HCT116 (cell line): ENCODE measurements at regions not wholly inside any gene's neighbourhood (a gene's known extent, or its start where the extent isn't known, plus 50 kb on each side); places are given as distances from the start of the nearest gene placed in this dataset.

Experiments
- ATAC-seq: fragments of 200-7000 bp; cut with Tn5 transposase; 2 replicates; pipeline ENCODE4 v1.9.1; 2020; ENCODE audit warnings: mild to moderate bottlenecking, moderate library complexity
- BruUV-seq: library from RNA; stranded (reverse); fragments of 400-500 nt; replicated peaks from 2 replicates; lab custom pipeline; 2021; lab: Mats Ljungman, UMichigan
- CTCF ChIA-PET: fragments of 300-600 bp; sonication (Branson Sonifier 250); formaldehyde crosslinking; loops from one replicate; lab custom pipeline; 2021; ENCODE audit warnings: antibody characterized with exemption; lab: Charles Lee
- POLR2A ChIA-PET: fragments of 300-600, 350-600 bp; sonication (Branson Sonifier 250); formaldehyde crosslinking; loops from one replicate; lab custom pipeline; 2021; ENCODE audit warnings: antibody characterized with exemption; lab: Charles Lee
- RAD21 ChIA-PET, 2 experiments: fragments of 300-600 bp; sonication (Branson Sonifier 250); formaldehyde crosslinking; loops; one replicate each; lab custom pipeline; 2023; ENCODE audit warnings: low total read pairs in 2 of 2; ENCODE audit not compliant: uncharacterized antibody in 2 of 2, unreplicated experiment in 2 of 2, low non-redundant PET in 1 of 2; lab: Charles Lee
- DNase-seq: peaks from one replicate; pipeline ENCODE4 v3.0.0-alpha.2; 2010; ENCODE audit warnings: low read depth, low spot score
- H2AFZ ChIP-seq: fragments of 200-600 bp; shearing (Covaris generic), sonication (generic); 2 replicates; pipeline ENCODE4 v1.6.1; 2017; ENCODE audit warnings: low read depth, mixed run types, mixed read lengths, antibody characterized with exemption, low read length; ENCODE audit not compliant: poor library complexity, severe bottlenecking
- H3K27ac ChIP-seq: 2 replicates; pipeline ENCODE4 v1.5.1; 2012; ENCODE audit warnings: low read depth, low read length
- H3K27me3 ChIP-seq: fragments of 200-600 bp; sonication (generic); 2 replicates; pipeline ENCODE4 v1.6.1; 2016; ENCODE audit warnings: mixed run types, low read length, mixed read lengths; ENCODE audit not compliant: insufficient read depth
- H3K36me3 ChIP-seq, 2 experiments: fragments of 200-500 bp in 1 of 2; fragments of 200-600 bp in 1 of 2; sonication (Bioruptor generic) in 1 of 2; sonication (generic) in 1 of 2; 2 replicates each; pipeline versions ENCODE4 v1.5.1 to v1.6.1; 2014 to 2016; ENCODE audit warnings: low read length in 2 of 2, inconsistent platforms in 1 of 2, mixed read lengths in 1 of 2, mixed run types in 1 of 2; ENCODE audit not compliant: insufficient read depth in 2 of 2, control insufficient read depth in 1 of 2
- H3K4me1 ChIP-seq, 2 experiments: fragments of 200-600 bp in 1 of 2; sonication (generic) in 1 of 2; 2 replicates each; pipeline versions ENCODE4 v1.5.1 to v1.6.1; 2012 to 2017; ENCODE audit warnings: low read length in 2 of 2, inconsistent platforms in 1 of 2, mild to moderate bottlenecking in 1 of 2, mixed read lengths in 1 of 2, mixed run types in 1 of 2, moderate library complexity in 1 of 2; ENCODE audit not compliant: insufficient read depth in 2 of 2, control insufficient read depth in 1 of 2
- H3K4me2 ChIP-seq: fragments of 200-600 bp; sonication (generic); 2 replicates; pipeline ENCODE4 v1.6.1; 2017; ENCODE audit warnings: mixed run types, low read length, mixed read lengths
- H3K4me3 ChIP-seq, 2 experiments: fragments of 200-600 bp in 1 of 2; sonication (generic) in 1 of 2; replicated peaks in 1 of 2; 2 replicates each; pipeline ENCODE4 v1.5.1; 2011 to 2016; ENCODE audit warnings: low read length in 2 of 2, control low read depth in 1 of 2, low read depth in 1 of 2, mild to moderate bottlenecking in 1 of 2, mixed read lengths in 1 of 2, mixed run types in 1 of 2
- H3K79me2 ChIP-seq: fragments of 200-600 bp; sonication (generic); 2 replicates; pipeline ENCODE4 v1.6.1; 2017; ENCODE audit warnings: mild to moderate bottlenecking, mixed run types, low read length, moderate library complexity, mixed read lengths; ENCODE audit not compliant: insufficient read depth
- H3K9ac ChIP-seq: fragments of 200-600 bp; sonication (generic); 2 replicates; pipeline ENCODE4 v1.6.1; 2016; ENCODE audit warnings: low read length, mixed read lengths
- H3K9me2 ChIP-seq: fragments of 200-600 bp; sonication (generic), shearing (Covaris generic); 2 replicates; pipeline ENCODE4 v1.6.1; 2017; ENCODE audit warnings: mixed run types, mild to moderate bottlenecking, moderate library complexity; ENCODE audit not compliant: insufficient read depth
- H3K9me3 ChIP-seq, 2 experiments: fragments of 200-500 bp in 1 of 2; fragments of 200-600 bp in 1 of 2; sonication (Bioruptor generic) in 1 of 2; sonication (generic) in 1 of 2; 2 replicates each; pipeline ENCODE4 v1.6.1; 2014 to 2017; ENCODE audit warnings: low read length in 2 of 2, mixed read lengths in 2 of 2, inconsistent platforms in 1 of 2, low read depth in 1 of 2, mild to moderate bottlenecking in 1 of 2, mixed run types in 1 of 2, moderate library complexity in 1 of 2; ENCODE audit not compliant: control insufficient read depth in 1 of 2, insufficient read depth in 1 of 2
- H4K20me1 ChIP-seq: fragments of 200-600 bp; sonication (generic), shearing (Covaris generic); 2 replicates; pipeline ENCODE4 v1.6.1; 2017; ENCODE audit warnings: mixed run types, mild to moderate bottlenecking, moderate library complexity; ENCODE audit not compliant: insufficient read depth
- CBX3 ChIP-seq: IDR thresholded peaks from 2 replicates; pipeline ENCODE4 v1.6.1; 2012; ENCODE audit warnings: low read depth
- EZH2 ChIP-seq: fragments of 200-600 bp; sonication (generic); IDR thresholded peaks from 2 replicates; pipeline ENCODE4 v1.6.1; 2017; ENCODE audit warnings: antibody characterized with exemption, mixed run types
- FOSL1 ChIP-seq: IDR thresholded peaks from 2 replicates; pipeline ENCODE4 v1.6.1; 2012; ENCODE audit warnings: low read depth
- POLR2AphosphoS5 ChIP-seq: IDR thresholded peaks from 2 replicates; pipeline ENCODE4 v1.6.1; 2011; ENCODE audit warnings: mild to moderate bottlenecking, low read depth, low read length, moderate library complexity
- SIN3A ChIP-seq: IDR thresholded peaks from 2 replicates; pipeline ENCODE4 v1.6.1; 2012; ENCODE audit warnings: low read depth
- TCF7L2 ChIP-seq: IDR thresholded peaks from 2 replicates; pipeline ENCODE4 v1.7.0; 2011; ENCODE audit warnings: borderline replicate concordance, inconsistent platforms; ENCODE audit not compliant: insufficient read depth, insufficient read length; ENCODE audit errors: extremely low read depth
- intact Hi-C: fragments of 100-400 bp; cut with micrococcal nuclease; formaldehyde crosslinking; loops from 2 replicates; pipeline ENCODE4 v1.10.0; 2022
- TF ChIP-seq, protein P1 (sequence below): IDR thresholded peaks from 2 replicates; pipeline ENCODE4 v1.6.1; 2012
- TF ChIP-seq, protein P2 (sequence below): IDR thresholded peaks from 2 replicates; pipeline ENCODE4 v1.6.1; 2011; ENCODE audit warnings: mild to moderate bottlenecking, low read length, moderate library complexity; ENCODE audit not compliant: insufficient replicate concordance; ENCODE audit errors: extremely low read depth
- TF ChIP-seq, protein P3 (sequence below): IDR thresholded peaks from 2 replicates; pipeline ENCODE4 v1.6.1; 2012

DNA sequence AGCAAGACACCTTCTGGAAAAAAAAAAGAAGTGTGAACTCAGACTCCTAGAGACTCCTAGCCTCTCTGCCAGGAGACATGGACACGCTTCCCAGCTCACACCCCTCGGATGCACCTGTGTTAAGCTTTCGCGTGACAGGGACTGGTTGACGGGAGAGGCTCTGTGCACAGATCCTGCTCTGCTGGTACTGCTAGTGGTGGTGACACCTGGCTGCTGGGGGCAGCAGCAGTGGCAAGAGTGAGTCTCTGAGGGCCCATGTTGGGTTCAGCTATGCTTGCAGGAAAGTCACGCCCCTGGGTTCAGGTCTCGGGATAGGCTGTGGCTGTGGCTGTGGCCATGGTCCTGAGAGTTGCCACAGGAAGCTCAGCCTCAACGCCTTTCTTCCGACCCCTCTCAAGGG is 81.1 kb downstream of the XRCC2 start:
- POLR2A ChIA-PET: no interaction called here
- H3K9ac ChIP-seq: no peak overlapping the region
- no peaks in the 10 kb centered on the region for H4K20me1 ChIP-seq
- no peaks in the 10 kb centered on the region for H3K79me2 ChIP-seq
- DNase-seq (no peak), ATAC-seq (no peak)
- no peak overlapping the region for H2AFZ ChIP-seq
- no peaks in the 10 kb centered on the region for H3K9me3 ChIP-seq
- RAD21 ChIA-PET: interaction anchor here in 1 of 2 experiments (0.6 to 0.7 kb wide), 2 partner anchors 43 to 47 kb away, joined by 3 to 4 read pairs; no protein-coding TSS in a partner anchor
- no peaks in the 10 kb centered on the region for H3K36me3 ChIP-seq
- no peaks in the 10 kb centered on the region for H3K9me2 ChIP-seq
- BruUV-seq: no TSS peak
- no peak for TF ChIP-seq POLR2AphosphoS5
- no peak for TF ChIP-seq FOSL1
- no peak for TF ChIP-seq TCF7L2
- no peak for TF ChIP-seq EZH2
- TF ChIP-seq SIN3A: no peak
- TF ChIP-seq, protein P1, sequence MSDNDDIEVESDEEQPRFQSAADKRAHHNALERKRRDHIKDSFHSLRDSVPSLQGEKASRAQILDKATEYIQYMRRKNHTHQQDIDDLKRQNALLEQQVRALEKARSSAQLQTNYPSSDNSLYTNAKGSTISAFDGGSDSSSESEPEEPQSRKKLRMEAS: no peak
- TF ChIP-seq, protein P2, sequence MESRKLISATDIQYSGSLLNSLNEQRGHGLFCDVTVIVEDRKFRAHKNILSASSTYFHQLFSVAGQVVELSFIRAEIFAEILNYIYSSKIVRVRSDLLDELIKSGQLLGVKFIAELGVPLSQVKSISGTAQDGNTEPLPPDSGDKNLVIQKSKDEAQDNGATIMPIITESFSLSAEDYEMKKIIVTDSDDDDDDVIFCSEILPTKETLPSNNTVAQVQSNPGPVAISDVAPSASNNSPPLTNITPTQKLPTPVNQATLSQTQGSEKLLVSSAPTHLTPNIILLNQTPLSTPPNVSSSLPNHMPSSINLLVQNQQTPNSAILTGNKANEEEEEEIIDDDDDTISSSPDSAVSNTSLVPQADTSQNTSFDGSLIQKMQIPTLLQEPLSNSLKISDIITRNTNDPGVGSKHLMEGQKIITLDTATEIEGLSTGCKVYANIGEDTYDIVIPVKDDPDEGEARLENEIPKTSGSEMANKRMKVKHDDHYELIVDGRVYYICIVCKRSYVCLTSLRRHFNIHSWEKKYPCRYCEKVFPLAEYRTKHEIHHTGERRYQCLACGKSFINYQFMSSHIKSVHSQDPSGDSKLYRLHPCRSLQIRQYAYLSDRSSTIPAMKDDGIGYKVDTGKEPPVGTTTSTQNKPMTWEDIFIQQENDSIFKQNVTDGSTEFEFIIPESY: no peak
- TF ChIP-seq, protein P3, sequence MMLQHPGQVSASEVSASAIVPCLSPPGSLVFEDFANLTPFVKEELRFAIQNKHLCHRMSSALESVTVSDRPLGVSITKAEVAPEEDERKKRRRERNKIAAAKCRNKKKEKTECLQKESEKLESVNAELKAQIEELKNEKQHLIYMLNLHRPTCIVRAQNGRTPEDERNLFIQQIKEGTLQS: no peak
- no peak for TF ChIP-seq CBX3
- TF ChIP-seq, all 23 proteins: peak for 0
- H3K4me1 ChIP-seq: no peaks in the 10 kb centered on the region
- H3K27ac ChIP-seq: no peak overlapping the region
- H3K4me3 ChIP-seq: no peak overlapping the region
- intact Hi-C loops: no loop called here
- H3K4me2 ChIP-seq: no peak overlapping the region
- no peaks in the 10 kb centered on the region for H3K27me3 ChIP-seq
- CTCF ChIA-PET: no interaction called here
